WI38 (cell line): ENCODE measurements at regions not wholly inside any gene's neighbourhood (a gene's known extent, or its start where the extent isn't known, plus 50 kb on each side); places are given as distances from the start of the nearest gene placed in this dataset.

Experiments
- H3K4me3 ChIP-seq: 2 replicates; pipeline ENCODE4 v1.5.1; 2011; ENCODE audit warnings: low read depth, mild to moderate bottlenecking, control low read depth, low read length
- CTCF ChIP-seq: IDR thresholded peaks from 2 replicates; pipeline ENCODE4 v1.5.1; 2012; ENCODE audit warnings: low read depth, mild to moderate bottlenecking, control low read depth, low read length

GRCh38 chrX:45757272-45757671 lies 556.6 kb upstream of the DIPK2B start:
- H3K4me3 ChIP-seq: no peak overlapping the region
- TF ChIP-seq CTCF: no peak

- no peak overlapping the region for H3K4me3 ChIP-seq
- no peak for TF ChIP-seq CTCF
These were observed 555.9 kb upstream of the DIPK2B start for GRCh38 chrX:45756557-45756956.

- TF ChIP-seq CTCF: no peak
- no peak overlapping the region for H3K4me3 ChIP-seq
These were observed 555.0 kb upstream of the DIPK2B start for GRCh38 chrX:45755703-45756102.

GRCh38 chrX:45751156-45751555 lies 550.5 kb upstream of the DIPK2B start:
- TF ChIP-seq CTCF: no peak
- H3K4me3 ChIP-seq: no peak overlapping the region

- no peak for TF ChIP-seq CTCF
- no peak overlapping the region for H3K4me3 ChIP-seq
These were observed 550.0 kb upstream of the DIPK2B start for GRCh38 chrX:45750639-45751038.

- H3K4me3 ChIP-seq: no peak overlapping the region
- 0 out of 2 replicates have a peak, but pooled peaks have one; percentile 26 for TF ChIP-seq CTCF
These were observed 548.7 kb upstream of the DIPK2B start for GRCh38 chrX:45749375-45749774.

- no peak overlapping the region for H3K4me3 ChIP-seq
- TF ChIP-seq CTCF: no peak
These were observed 547.7 kb upstream of the DIPK2B start for GRCh38 chrX:45748369-45748774.
